Esophagus squamous epithelium (tissue), 4 donors: ENCODE measurements at regions not wholly inside any gene's neighbourhood (a gene's known extent, or its start where the extent isn't known, plus 50 kb on each side); places are given as distances from the start of the nearest gene placed in this dataset.

Source experiments
- POLR2A ChIP-seq, 4 donors: fragments of 450-650 bp; IDR thresholded peaks; one replicate each; pipeline ENCODE4 v1.6.1; 2017; ENCODE audit warnings: antibody characterized with exemption in 4 of 4, mild to moderate bottlenecking in 4 of 4, moderate library complexity in 3 of 4
- TF ChIP-seq, protein P1 (sequence below), 6 experiments: fragments of 450-650 bp in 4 of 6; fragments of 200-600 bp in 2 of 6; sonication (generic) in 2 of 6; IDR thresholded peaks; one replicate each; pipeline ENCODE4 v1.5.1; 2016 to 2019; ENCODE audit warnings: antibody characterized with exemption in 6 of 6, mild to moderate bottlenecking in 4 of 6, moderate library complexity in 4 of 6

DNA sequence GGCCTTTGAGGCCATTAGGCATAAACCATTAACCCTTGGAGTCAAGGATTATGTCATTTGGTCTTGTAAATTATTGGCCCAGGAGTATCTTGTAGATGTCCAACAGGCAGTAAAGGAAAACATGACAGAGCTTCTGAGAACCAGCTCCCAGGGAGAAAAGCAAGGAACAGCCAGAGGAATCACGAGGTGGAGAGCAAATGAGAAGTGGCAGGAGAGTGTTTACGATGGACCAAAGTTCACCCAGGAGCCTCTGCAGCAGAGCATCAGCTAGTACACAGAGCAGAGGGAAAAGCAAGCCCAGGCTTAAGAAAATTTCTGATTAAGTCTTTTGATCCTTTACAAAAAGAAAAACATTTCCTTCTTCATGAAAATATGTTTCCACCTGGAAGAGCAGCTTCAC is 206.2 kb downstream of the NDUFS4 start:
- TF ChIP-seq, protein P1, sequence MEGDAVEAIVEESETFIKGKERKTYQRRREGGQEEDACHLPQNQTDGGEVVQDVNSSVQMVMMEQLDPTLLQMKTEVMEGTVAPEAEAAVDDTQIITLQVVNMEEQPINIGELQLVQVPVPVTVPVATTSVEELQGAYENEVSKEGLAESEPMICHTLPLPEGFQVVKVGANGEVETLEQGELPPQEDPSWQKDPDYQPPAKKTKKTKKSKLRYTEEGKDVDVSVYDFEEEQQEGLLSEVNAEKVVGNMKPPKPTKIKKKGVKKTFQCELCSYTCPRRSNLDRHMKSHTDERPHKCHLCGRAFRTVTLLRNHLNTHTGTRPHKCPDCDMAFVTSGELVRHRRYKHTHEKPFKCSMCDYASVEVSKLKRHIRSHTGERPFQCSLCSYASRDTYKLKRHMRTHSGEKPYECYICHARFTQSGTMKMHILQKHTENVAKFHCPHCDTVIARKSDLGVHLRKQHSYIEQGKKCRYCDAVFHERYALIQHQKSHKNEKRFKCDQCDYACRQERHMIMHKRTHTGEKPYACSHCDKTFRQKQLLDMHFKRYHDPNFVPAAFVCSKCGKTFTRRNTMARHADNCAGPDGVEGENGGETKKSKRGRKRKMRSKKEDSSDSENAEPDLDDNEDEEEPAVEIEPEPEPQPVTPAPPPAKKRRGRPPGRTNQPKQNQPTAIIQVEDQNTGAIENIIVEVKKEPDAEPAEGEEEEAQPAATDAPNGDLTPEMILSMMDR (IDR thresholded peaks at IDR 0.05), result no peak
- no peak for TF ChIP-seq POLR2A (IDR thresholded peaks at IDR 0.05)
